G401.6 (cell line): ENCODE measurements at regions not wholly inside any gene's neighbourhood (a gene's known extent, or its start where the extent isn't known, plus 50 kb on each side); places are given as distances from the start of the nearest gene placed in this dataset.
"Not testable (repeated sequence)": the region's sequence is repeated elsewhere in the genome, so short reads cannot be mapped to it uniquely, and the experiment has no call there.

Source experiments
- FAIRE-seq: peaks from 2 replicates; lab custom pipeline; 2012; peaks lifted over from hg19 to GRCh38; lab: Jason Lieb, UNC

DNA sequence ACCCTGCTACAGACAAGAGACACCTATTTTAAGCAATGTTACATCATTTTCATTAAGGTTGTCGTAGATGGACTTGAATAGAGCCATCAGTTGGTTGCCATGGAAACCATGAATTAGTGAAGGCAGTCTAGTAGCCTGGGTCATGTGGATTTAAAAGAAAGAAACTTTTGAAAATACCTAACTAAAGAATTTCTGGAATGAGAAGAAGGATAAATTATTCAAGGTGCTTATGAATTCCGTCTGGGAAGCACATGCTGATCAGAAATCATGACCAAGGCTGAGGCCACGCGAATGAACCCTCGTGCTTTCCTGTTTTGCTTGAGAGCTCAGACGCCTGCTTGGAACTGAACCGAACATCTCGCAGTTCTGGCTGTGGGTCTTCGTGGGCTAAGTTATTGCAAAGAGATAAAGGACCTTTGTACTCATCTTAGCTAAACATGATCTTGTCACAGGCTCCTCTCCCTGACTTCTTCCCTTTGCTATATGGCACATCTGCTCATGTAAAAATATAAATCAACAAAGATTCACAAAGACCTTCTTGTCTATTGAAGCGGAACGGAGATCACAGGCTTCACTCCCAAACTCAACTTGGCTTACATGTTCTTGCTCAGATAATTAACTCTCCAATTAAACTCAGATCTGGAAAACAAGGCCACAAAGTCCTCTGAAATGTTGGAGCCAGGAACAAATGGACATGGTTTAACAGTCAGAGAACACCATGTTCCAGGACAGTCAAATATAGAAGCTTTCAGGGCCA, 140.2 kb downstream of the NUFIP1 start:
- FAIRE-seq, result no peak

DNA sequence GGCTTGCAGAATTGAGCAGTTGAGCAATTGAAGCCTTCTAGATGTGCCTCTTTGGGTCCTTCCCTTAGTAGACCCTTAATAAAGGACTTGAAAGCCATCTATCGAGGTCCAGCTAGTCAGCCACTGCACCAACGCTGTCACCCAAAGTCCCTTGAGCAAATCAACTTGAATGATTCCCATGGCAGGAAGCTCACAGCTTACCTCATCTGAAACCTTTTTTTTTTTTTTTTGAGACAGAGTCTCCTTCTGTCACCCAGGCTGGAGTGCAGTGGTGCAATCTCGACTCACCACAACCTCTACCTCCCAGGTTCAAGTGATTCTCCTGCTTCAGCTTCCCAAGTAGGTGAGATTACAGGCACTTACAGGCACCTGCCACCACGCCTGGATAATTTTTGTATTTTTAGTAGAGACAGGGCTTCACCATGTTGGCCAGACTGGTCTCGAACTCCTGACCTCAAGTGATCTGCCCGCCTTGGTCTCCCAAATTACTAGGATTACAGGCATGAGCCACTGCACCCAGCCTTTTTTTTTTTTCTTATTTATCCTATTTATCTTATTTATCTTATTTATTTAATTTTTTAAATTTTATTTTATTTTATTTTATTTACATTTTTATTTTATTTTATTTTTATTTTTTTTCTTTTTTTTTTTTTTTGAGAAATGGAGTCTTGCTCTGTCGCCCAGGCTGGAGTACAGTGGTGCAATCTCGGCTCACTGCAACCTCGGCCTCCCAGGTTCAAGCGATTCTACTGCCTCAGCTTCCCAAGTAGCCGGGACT, 143.8 kb downstream of the NUFIP1 start:
- FAIRE-seq, result not testable (repeated sequence)

- FAIRE-seq, result no peak
Measured at GRCh38 chr13:44844786-44845185, 144.5 kb downstream of the NUFIP1 start.

GRCh38 chr13:44843403-44843802, 145.9 kb downstream of the NUFIP1 start:
- no peak for FAIRE-seq

DNA sequence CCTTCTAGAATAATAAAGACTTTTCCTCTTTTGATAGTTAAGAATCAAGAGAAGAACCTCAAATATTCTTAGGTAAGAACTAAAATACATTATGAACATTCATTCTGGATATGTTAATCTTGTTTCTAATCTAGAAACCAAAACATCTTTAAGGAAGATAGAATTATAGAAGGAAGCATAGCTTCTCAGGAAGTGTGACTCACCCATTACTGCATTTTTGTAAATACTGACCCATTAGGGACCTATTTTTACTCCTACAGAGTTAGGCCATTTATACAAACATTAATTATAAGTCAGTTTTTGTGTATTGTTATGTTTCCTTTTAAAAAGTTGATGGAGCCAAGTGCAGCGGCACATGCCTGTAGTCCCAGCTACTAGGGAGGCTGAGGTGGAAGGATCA, 147.1 kb downstream of the NUFIP1 start:
- FAIRE-seq, result no peak

DNA sequence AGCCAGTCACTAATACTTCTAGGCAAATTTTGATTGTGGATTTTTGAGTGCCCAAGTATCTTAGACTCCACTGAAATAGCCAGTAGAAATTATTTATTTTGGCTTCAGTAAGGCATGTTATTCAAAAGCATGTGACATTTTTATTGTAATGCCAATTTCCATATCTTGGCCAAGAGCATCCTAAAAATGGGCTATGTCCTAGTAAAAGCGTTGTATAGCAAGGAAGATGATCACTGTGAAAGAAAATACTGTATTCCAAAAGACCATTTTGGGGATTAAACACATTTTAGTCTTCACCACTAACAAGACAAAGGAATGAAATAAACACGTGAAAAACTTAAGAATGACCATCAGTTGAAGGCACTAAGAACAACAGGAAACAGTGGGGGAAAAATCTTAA, 149.1 kb downstream of the NUFIP1 start:
- FAIRE-seq, result no peak

DNA sequence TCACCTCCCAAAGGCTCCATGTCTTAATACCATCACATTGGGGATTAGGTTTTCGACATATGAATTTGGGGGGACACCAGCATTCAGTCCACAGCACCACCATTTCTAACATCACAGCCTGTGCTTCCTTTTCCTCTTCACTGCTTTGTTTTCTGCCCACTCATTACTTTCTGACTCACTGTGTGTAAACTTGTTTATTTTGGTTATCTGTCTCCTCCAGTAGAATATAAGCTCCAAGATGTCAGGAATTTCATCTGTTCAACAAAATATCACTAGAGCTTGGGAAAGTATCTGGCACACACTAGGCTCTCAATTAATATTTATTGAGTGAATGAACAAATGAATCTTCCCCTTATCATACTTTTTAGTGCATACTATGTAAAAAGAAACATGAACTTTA, 152.0 kb downstream of the NUFIP1 start:
- no peak for FAIRE-seq

GRCh38 chr13:44834404-44834803, 154.9 kb downstream of the NUFIP1 start:
- FAIRE-seq, result no peak

- no peak for FAIRE-seq
Measured at GRCh38 chr13:44833626-44834025, 155.6 kb downstream of the NUFIP1 start.

- FAIRE-seq, result no peak
Measured at GRCh38 chr13:44833139-44833538, 156.1 kb downstream of the NUFIP1 start.

DNA sequence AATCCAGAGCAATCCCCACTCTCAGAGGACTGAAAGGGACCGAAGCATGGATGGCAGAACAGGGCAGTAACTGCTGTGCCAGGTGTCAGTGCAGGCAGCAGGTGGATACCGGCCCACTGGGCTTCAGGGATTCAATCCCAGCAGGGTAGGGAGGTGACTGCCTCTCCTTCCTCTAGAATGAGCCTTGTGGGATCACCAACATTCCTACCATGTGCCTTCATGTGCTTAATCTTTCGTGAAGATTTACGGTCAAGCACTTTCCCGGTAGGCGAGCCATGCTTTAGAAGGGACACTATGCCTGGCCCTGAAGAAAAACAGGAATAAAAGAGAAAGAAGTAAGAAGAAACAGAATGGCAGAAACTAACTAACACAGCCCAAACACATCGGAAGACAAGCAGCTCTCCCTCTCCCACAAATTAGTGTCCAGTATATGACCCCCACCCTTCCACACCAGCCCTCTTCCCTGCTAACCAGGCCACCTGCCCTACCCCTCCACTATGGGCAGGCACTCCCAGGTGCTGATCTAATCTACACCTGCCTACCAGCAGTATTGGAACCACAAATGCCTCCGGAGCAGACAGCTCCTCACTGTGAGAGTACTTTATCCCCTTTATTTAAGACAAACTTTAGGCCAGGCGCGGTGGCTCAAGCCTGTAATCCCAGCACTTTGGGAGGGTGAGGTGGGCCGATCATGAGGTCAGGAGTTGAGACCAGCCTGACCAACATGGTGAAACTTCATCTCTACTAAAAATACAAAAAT, 162.5 kb downstream of the NUFIP1 start:
- no peak for FAIRE-seq

DNA sequence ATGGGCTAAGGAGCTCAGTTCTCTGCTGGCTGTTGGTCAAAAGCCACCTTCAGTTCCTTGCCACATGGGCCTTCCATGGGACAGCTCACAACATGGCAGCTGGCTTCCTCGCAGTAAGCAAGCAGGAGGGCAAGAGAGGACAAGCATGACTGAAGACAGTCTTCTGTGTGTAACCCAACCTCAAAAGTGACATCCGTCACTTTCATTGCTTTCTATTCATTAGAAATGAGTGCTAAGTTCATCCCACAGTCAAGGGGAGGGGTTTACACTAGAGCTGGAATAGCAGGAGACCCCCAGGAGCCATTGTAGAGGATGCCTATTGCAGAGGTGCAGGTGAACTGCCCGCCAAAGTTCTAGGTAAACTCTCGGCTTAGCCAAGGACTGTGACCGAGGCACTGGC, 163.3 kb downstream of the NUFIP1 start:
- FAIRE-seq, result no peak

DNA sequence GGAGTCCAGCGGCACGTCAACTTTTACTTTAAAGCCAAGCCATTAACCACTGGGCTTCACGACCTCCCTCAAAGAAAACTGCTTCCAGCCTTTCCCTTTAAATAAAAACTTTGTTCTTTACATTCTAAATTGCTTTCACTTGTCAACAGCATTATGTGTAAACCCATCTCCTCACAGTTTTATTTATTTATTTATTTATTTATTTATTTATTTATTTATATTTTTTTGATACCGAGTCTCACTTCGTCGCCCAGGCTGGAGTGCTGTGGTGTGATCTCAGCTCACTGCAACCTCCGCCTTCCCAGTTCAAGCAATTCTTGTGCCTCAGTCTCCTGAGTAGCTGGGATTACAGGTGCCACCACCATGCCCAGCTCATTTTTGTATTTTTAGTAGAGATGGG, 165.7 kb downstream of the NUFIP1 start:
- FAIRE-seq, result not testable (repeated sequence)

GRCh38 chr13:44822291-44822690, 167.0 kb downstream of the NUFIP1 start:
- FAIRE-seq, result no peak

DNA sequence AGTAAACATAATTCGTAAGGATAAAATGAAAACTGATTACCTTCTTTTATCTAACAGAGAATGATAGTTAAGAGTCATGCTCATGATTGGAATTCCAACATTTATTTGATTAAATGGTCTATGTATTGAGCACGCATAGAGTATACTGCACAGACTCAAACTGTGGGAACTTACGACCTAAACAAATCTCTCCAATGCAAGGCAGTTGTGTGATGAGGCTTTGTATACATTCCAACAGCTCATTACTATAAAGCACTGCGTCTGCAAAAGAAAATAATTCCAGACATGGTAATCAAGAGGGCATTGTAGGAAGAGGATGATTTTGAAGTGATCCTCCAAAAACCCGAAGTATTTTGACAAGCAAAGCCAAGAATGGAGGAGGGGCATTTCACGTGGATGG, 169.5 kb downstream of the NUFIP1 start:
- FAIRE-seq, result no peak

DNA sequence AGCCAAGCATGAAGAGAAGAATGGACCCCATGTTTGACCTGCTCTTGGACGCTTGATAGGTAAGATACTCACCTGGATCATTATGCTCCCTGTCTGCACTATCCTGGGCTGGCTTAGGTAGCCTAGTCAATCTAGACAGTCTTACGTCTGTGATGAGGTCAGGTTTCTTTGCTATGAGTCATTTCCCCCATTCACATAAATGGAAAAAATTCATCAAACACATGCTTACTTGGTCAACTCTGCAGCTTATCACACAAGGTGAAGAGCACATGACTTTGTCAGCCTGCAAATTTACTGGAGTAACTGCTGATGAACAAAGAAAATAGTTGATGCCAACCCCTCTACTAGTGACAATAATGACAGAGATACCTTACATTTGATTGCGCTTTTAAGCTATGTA, 170.0 kb downstream of the NUFIP1 start:
- no peak for FAIRE-seq

- no peak for FAIRE-seq
Measured at GRCh38 chr13:44818428-44818827, 170.8 kb downstream of the NUFIP1 start.

DNA sequence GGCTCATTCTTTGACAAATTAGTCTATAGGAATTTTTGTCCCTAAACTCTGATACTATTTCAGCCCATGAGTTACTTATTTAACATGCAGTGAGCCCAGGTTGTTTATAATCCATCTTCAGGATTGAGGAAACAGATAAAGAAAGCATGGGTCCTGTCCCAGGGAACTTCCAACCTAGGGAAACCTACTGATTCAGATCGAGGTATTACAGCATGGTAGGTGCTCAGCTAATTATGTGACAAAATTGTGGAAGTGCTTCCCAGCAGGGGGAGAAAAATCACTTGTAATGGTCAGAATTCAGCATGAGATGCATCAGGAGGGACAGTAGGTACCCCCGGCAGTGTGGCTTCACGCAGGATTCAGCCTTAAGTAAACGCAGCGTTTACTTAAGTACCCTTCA, 171.3 kb downstream of the NUFIP1 start:
- no peak for FAIRE-seq

GRCh38 chr13:44817131-44817671, 172.1 kb downstream of the NUFIP1 start:
- no peak for FAIRE-seq

GRCh38 chr13:44816701-44817100, 172.6 kb downstream of the NUFIP1 start:
- FAIRE-seq, result no peak

DNA sequence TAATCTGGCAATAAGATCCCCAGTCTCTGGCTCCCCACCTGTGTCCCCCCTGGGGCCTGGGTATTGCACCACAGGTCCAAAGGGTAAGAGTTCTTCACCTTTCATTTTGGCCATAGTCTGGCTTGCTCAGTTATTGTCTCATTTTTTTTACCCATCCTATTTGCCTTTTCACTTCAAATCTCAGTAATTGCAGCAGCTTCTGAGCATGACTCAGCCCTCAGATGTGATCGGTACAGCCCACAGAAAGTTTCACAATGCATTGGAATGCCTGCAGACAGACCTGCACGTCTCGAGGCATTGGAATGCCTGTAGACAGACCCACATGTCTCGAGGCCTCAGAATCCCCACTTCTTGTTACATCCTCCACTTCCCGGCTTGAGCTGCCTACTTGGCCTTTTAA, 173.6 kb downstream of the NUFIP1 start:
- FAIRE-seq, result no peak

DNA sequence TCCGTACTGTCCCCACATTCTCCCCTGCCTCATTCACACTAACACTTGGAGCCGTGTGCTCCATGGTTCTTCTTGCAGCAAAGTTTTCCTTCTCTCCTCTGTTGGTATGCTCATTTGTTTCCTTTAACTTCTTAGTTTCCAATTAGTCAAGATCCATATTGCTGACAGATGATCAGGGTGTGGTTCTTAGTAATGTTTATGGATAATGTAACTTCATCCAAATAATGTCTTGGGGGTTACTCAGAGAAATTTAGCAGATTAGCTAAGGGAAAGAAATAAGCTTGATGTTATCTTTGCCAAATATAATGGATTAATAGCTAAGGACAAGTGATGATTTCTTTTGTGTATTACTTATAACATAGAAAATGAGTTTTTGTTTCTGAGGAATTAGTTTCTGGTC, 174.4 kb downstream of the NUFIP1 start:
- FAIRE-seq, result no peak

- no peak for FAIRE-seq
Measured at GRCh38 chr13:44814161-44814560, 175.1 kb downstream of the NUFIP1 start.
